ENCODE measurements at regions not wholly inside any gene's neighbourhood (a gene's known extent, or its start where the extent isn't known, plus 50 kb on each side); places are given as distances from the start of the nearest gene placed in this dataset.

DNA sequence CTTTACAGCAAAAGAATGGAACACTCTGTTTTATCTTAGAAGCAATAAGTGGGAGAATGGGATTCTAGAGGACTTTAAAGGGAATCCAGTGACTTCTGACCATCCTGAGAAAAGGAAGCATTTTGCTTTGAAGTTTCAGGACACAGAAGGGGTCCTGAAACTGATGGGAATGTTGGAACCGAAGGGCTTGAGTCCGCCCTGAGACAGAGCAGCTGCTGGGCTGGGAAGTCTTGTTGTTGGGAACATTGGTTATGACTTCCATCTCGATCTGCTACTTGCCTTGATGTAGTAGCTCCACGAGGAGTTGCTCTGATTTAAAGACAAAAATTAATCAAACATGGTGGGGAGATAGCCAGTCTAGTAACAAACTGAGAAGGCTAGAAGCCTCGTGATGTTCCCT, 177.6 kb downstream of the JCAD start:
- Histone ChIP-seq H3K4me3 (no peak overlapping the region), H2AFZ (ENCODE audit: low read depth, low read length) (no peak overlapping the region), H3K9ac (ENCODE audit: insufficient read depth in 1 of 2, low read depth in 2 of 2, low read length in 2 of 2) (no peak overlapping the region), H3K4me1 (replicated peaks in 1 of 2; ENCODE audit: control insufficient read depth in 2 of 2, insufficient read depth in 2 of 2, low read length in 2 of 2) (no peaks in the 10 kb centered on the region), H3K36me3 (ENCODE audit: control insufficient read depth, insufficient read depth, low read length) (no peaks in the 10 kb centered on the region), H3K79me2 (ENCODE audit: control insufficient read depth, insufficient read depth, low read length) (no peaks in the 10 kb centered on the region), H3K27ac (ENCODE audit: extremely low read depth, low read depth, low read length) (no peak overlapping the region), H3K9me1 (ENCODE audit: control insufficient read depth, insufficient read depth, low read length) (no peaks in the 10 kb centered on the region), H3K9me3 (replicated peaks; ENCODE audit: control insufficient read depth, insufficient read depth, low read depth, low read length) (no peaks in the 10 kb centered on the region), H3K27me3 (ENCODE audit: control insufficient read depth in 2 of 2, insufficient read depth in 2 of 2, low read length in 2 of 2) (peaks cover 0 to 20% of the 10 kb centered on the region in 2 experiments; a peak in 2 of 5 replicates), H3K4me2 (ENCODE audit: insufficient read depth, low read length) (no peak overlapping the region), H4K20me1 (replicated peaks; ENCODE audit: control insufficient read depth, insufficient read depth, low read length) (no peaks in the 10 kb centered on the region; the same call in 1 of the 2 replicates)
- in situ Hi-C loops (cut with MboI): no loop called here
- 2% methylated on average over 5 of the region's 5 CpGs for WGBS (ENCODE audit: insufficient coverage, low coverage, missing lambda C conversion rate)
- ChIA-PET CTCF (ENCODE audit: low intra/inter-chr PET ratio) (no interaction called here), POLR2A (no interaction called here)
- intact Hi-C loops (cut with micrococcal nuclease): no loop called here
- FAIRE-seq (no peak), ATAC-seq (no peak), DNase-seq (ENCODE audit: extremely low read depth in 1 of 4, low spot score in 3 of 4) (no peak)
- TF ChIP-seq KDM2B (CRISPR knock-in tag; IDR thresholded peaks at IDR 0.05): no peak
- no peak for TF ChIP-seq CEBPG (CRISPR knock-in tag; IDR thresholded peaks at IDR 0.05)
- no peak for TF ChIP-seq CEBPG (tag; conservative IDR thresholded peaks at IDR 0.05 in 1 of 2, IDR thresholded peaks at IDR 0.05 in 1 of 2)
- no peak for TF ChIP-seq JUND (IDR thresholded peaks at IDR 0.05; ENCODE audit: borderline replicate concordance, low read depth, low read length)
- TF ChIP-seq JUND (tag; IDR thresholded peaks at IDR 0.05; ENCODE audit: borderline replicate concordance, low read depth, low read length): no peak
- TF ChIP-seq, protein P1, sequence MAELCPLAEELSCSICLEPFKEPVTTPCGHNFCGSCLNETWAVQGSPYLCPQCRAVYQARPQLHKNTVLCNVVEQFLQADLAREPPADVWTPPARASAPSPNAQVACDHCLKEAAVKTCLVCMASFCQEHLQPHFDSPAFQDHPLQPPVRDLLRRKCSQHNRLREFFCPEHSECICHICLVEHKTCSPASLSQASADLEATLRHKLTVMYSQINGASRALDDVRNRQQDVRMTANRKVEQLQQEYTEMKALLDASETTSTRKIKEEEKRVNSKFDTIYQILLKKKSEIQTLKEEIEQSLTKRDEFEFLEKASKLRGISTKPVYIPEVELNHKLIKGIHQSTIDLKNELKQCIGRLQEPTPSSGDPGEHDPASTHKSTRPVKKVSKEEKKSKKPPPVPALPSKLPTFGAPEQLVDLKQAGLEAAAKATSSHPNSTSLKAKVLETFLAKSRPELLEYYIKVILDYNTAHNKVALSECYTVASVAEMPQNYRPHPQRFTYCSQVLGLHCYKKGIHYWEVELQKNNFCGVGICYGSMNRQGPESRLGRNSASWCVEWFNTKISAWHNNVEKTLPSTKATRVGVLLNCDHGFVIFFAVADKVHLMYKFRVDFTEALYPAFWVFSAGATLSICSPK (IDR thresholded peaks at IDR 0.05; ENCODE audit: borderline replicate concordance): no peak
- no peak for TF ChIP-seq ZNF146 (CRISPR knock-in tag; IDR thresholded peaks at IDR 0.05; ENCODE audit: unreplicated experiment)
- no peak for TF ChIP-seq ZNF121 (CRISPR knock-in tag; conservative IDR thresholded peaks at IDR 0.05)
- TF ChIP-seq TBL1XR1 (IDR thresholded peaks at IDR 0.05; ENCODE audit: low read length in 2 of 2): no peak
- TF ChIP-seq ELF4 (CRISPR knock-in tag; IDR thresholded peaks at IDR 0.05): no peak
- no peak for TF ChIP-seq NCOA1 (IDR thresholded peaks at IDR 0.05; ENCODE audit: low read depth)
- no TSS peak for BruUV-seq (replicated peaks)

Data from K562 (cell line).